Osteoblast (primary cell): ENCODE measurements at regions not wholly inside any gene's neighbourhood (a gene's known extent, or its start where the extent isn't known, plus 50 kb on each side); places are given as distances from the start of the nearest gene placed in this dataset.

Experiments used
- DNase-seq: peaks from one replicate; pipeline ENCODE4 v3.0.0; 2011; ENCODE audit warnings: low spot score, mixed read lengths; ENCODE audit not compliant: insufficient read length; ENCODE audit errors: missing footprints
- H2AFZ ChIP-seq: 2 replicates; pipeline ENCODE4 v1.6.0; 2011; ENCODE audit warnings: mild to moderate bottlenecking, low read length
- H3K27ac ChIP-seq: 2 replicates; pipeline ENCODE4 v1.5.1; 2011; ENCODE audit warnings: mild to moderate bottlenecking, low read depth, low read length, moderate library complexity
- H3K27me3 ChIP-seq: 2 replicates; pipeline ENCODE4 v1.6.0; 2012; ENCODE audit warnings: mild to moderate bottlenecking, control low read depth, inconsistent platforms, low read length, moderate library complexity; ENCODE audit not compliant: insufficient read depth
- H3K36me3 ChIP-seq: 2 replicates; pipeline ENCODE4 v1.5.1; 2011; ENCODE audit warnings: mild to moderate bottlenecking, low read length, control low read depth, moderate library complexity; ENCODE audit not compliant: insufficient read depth
- H3K4me1 ChIP-seq: 2 replicates; pipeline ENCODE4 v1.5.1; 2011; ENCODE audit warnings: mild to moderate bottlenecking, low read length, control low read depth, moderate library complexity; ENCODE audit not compliant: insufficient read depth
- H3K4me2 ChIP-seq: 2 replicates; pipeline ENCODE4 v1.6.0; 2011; ENCODE audit warnings: mild to moderate bottlenecking, low read length; ENCODE audit not compliant: insufficient read depth
- H3K4me3 ChIP-seq: fragments of 200-600 bp; sonication (generic); 3 replicates; pipeline ENCODE4 v1.5.1; 2012; ENCODE audit warnings: mild to moderate bottlenecking, low read length, inconsistent platforms; ENCODE audit not compliant: insufficient read depth
- H3K79me2 ChIP-seq: 2 replicates; pipeline ENCODE4 v1.6.0; 2012; ENCODE audit warnings: mild to moderate bottlenecking, low read length, control low read depth, inconsistent platforms; ENCODE audit not compliant: insufficient read depth
- H3K9me3 ChIP-seq: 2 replicates; pipeline ENCODE4 v1.5.1; 2011; ENCODE audit warnings: low read depth, low read length, control low read depth
- H4K20me1 ChIP-seq: 2 replicates; pipeline ENCODE4 v1.6.0; 2012; ENCODE audit warnings: mild to moderate bottlenecking, low read length, control low read depth; ENCODE audit not compliant: insufficient read depth
- TF ChIP-seq, protein P1 (sequence below): IDR thresholded peaks from 2 replicates; pipeline ENCODE4 v1.5.1; 2011; ENCODE audit warnings: mild to moderate bottlenecking, low read depth, low read length, moderate library complexity; ENCODE audit errors: extremely low read depth

DNA sequence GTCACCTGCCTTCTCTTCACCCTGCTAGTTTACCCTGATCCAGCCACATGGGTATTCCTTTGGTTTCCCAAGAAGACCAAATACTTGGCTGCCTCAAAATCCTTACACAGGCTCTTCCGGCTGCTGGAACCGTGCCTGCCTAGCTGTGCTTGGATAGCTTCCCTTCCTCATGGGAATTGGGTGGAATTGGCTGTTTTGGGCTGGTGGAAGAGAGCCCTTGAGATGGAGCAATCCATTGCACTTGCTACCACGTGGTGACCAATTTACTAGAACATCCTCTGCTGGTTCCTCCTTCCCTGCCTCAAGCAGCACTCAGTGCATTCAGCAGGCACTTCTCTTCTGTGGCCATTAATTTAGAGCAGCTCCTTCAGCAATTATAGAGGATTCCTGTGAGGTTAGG lies 119.3 kb upstream of the AP1S2 start:
- Histone ChIP-seq H3K4me2 (no peak overlapping the region), H3K27ac (no peak overlapping the region), H4K20me1 (no peaks in the 10 kb centered on the region), H3K36me3 (no peaks in the 10 kb centered on the region), H3K27me3 (peaks cover 4% of the 10 kb centered on the region), H2AFZ (no peak overlapping the region), H3K4me1 (no peaks in the 10 kb centered on the region), H3K4me3 (no peak overlapping the region), H3K9me3 (no peaks in the 10 kb centered on the region), H3K79me2 (no peaks in the 10 kb centered on the region)
- TF ChIP-seq, protein P1, sequence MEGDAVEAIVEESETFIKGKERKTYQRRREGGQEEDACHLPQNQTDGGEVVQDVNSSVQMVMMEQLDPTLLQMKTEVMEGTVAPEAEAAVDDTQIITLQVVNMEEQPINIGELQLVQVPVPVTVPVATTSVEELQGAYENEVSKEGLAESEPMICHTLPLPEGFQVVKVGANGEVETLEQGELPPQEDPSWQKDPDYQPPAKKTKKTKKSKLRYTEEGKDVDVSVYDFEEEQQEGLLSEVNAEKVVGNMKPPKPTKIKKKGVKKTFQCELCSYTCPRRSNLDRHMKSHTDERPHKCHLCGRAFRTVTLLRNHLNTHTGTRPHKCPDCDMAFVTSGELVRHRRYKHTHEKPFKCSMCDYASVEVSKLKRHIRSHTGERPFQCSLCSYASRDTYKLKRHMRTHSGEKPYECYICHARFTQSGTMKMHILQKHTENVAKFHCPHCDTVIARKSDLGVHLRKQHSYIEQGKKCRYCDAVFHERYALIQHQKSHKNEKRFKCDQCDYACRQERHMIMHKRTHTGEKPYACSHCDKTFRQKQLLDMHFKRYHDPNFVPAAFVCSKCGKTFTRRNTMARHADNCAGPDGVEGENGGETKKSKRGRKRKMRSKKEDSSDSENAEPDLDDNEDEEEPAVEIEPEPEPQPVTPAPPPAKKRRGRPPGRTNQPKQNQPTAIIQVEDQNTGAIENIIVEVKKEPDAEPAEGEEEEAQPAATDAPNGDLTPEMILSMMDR: no peak
- peak; percentile 57 for DNase-seq

DNA sequence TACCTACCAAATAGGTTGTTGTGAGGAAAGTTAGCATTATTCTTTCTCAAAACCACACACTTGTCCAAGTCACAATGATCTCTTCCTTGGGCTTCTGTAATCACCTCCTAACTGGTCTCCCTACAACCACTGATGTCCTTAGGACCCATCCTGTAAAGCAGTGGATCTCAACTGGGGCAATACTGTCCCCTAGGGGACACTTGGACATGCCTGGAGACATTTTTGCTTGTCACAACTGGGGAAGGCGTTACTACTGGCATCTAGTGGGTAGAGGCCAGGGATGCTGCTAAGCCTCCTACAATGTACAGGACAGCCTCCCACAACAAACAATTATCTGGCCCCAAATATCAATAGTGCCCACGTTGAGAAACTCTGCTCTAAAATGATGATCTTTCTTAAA lies 118.7 kb upstream of the AP1S2 start:
- Histone ChIP-seq H3K4me3 (no peak overlapping the region), H3K36me3 (no peaks in the 10 kb centered on the region), H3K4me1 (no peaks in the 10 kb centered on the region), H3K9me3 (no peaks in the 10 kb centered on the region), H4K20me1 (no peaks in the 10 kb centered on the region), H2AFZ (no peak overlapping the region), H3K4me2 (no peak overlapping the region), H3K79me2 (no peaks in the 10 kb centered on the region), H3K27me3 (peaks cover 4% of the 10 kb centered on the region), H3K27ac (no peak overlapping the region)
- TF ChIP-seq, protein P1: peak; percentile 50
- DNase-seq: no peak

DNA sequence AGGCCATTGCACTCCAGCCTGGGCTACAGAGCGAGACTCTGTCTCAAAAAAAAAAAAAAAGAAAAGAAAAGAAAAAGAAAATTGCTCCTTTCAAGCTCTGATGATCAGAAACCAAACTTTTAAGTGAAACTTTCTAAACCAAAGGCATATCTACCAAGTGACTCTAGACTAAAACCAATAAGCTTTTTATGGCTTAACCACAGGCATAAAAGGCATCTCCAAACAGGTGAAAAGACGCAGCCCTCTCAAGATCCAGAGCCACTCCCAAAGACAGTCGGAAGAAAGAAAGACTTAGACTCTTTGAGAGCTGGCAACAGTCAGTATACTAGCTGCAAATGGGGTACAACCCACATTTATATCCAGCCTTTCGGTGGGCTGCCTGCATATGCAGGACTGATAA lies 117.1 kb upstream of the AP1S2 start:
- TF ChIP-seq, protein P1: no peak

DNA sequence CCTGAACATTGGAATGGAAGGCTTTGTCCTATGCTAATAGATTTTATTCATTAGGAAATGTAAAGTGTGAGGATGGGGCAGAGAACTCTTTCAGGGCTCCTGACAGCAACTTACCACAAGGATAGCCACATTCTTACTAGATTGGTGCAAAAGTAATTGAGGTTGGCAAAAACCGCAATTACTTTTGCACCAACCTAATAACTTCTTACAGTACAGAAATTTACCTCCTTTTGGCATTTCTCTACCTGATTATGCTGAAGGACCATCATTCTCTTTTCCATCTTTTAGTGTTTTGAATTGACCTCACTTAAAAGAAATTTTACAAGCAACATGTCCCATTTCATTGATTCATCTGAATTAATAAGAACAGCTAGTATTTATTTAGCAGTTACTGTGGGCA lies 109.2 kb upstream of the AP1S2 start:
- H4K20me1 ChIP-seq: no peaks in the 10 kb centered on the region
- H3K4me1 ChIP-seq: no peaks in the 10 kb centered on the region
- DNase-seq: no peak
- no peak overlapping the region for H2AFZ ChIP-seq
- no peaks in the 10 kb centered on the region for H3K79me2 ChIP-seq
- H3K27ac ChIP-seq: no peak overlapping the region
- H3K9me3 ChIP-seq: no peaks in the 10 kb centered on the region
- no peaks in the 10 kb centered on the region for H3K27me3 ChIP-seq
- H3K4me2 ChIP-seq: no peak overlapping the region
- H3K4me3 ChIP-seq: no peak overlapping the region
- TF ChIP-seq, protein P1: no peak
- H3K36me3 ChIP-seq: no peaks in the 10 kb centered on the region

More for the DNA sequence above, 117.1 kb upstream of the AP1S2 start:
- H3K9me3 ChIP-seq: no peaks in the 10 kb centered on the region
- no peak overlapping the region for H3K4me3 ChIP-seq
- H3K4me2 ChIP-seq: no peak overlapping the region
- peaks cover 4% of the 10 kb centered on the region for H3K27me3 ChIP-seq
- DNase-seq: no peak
- no peaks in the 10 kb centered on the region for H4K20me1 ChIP-seq
- no peaks in the 10 kb centered on the region for H3K79me2 ChIP-seq
- no peaks in the 10 kb centered on the region for H3K36me3 ChIP-seq
- no peak overlapping the region for H2AFZ ChIP-seq
- H3K27ac ChIP-seq: no peak overlapping the region
- H3K4me1 ChIP-seq: no peaks in the 10 kb centered on the region
